ENCODE measurements at regions not wholly inside any gene's neighbourhood (a gene's known extent, or its start where the extent isn't known, plus 50 kb on each side); places are given as distances from the start of the nearest gene placed in this dataset.
"Not testable (repeated sequence)": the region's sequence is repeated elsewhere in the genome, so short reads cannot be mapped to it uniquely, and the experiment has no call there.

DNA sequence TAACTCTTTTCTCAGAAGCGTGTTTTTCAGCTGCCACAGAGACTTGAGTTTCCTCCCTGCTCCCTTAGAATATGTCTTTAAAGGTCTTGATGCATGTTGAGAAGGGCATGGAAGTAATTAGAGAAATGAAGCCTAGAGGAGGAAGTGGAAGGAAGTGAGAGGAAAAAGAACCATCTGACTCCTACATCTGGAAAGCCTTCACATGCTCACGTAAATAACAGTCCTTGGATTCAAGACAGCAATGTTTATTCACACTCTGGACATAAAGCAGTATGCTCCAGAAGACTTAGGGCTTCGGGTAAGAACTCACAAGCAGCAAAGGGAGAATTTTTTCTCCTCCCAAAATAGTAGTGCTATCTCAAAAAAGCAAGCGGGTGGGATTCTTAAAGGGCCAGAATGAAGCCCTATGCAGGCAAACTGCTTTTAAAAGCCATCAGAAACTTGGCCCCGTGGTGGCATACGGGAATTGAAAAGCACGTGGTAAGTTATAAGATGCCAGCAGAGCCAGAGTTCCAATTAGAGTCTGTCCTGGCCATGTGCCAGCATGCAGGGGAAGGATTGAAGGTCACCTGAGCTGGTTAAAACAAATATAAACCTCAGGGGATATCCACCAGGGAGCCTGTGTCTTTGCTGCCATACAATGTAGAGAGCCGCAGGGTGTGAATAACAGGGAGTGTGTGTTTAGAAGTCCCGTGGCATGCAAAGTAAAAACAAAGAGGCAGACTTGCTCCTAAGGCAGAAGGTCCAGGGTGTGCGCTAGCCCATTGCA lies 380.8 kb upstream of the NDN start:
- Histone ChIP-seq H3K79me2 (no peaks in the 10 kb centered on the region), H3K27ac (no peak overlapping the region), H3K4me2 (ENCODE audit: low read length) (no peak overlapping the region), H3K9ac (no peak overlapping the region), H3K9me3 (ENCODE audit: control insufficient read depth, low read length) (no peaks in the 10 kb centered on the region), H3K4me3 (ENCODE audit: low read depth, low read length) (no peak overlapping the region), H3K27me3 (ENCODE audit: control insufficient read depth, insufficient read depth, low read length) (no peaks in the 10 kb centered on the region), H3K4me1 (no peaks in the 10 kb centered on the region), H3K36me3 (ENCODE audit: control insufficient read depth, insufficient read depth, low read length) (no peaks in the 10 kb centered on the region), H2AFZ (no peak overlapping the region)
- no peak for TF ChIP-seq CTCF (IDR thresholded peaks at IDR 0.05)

DNA sequence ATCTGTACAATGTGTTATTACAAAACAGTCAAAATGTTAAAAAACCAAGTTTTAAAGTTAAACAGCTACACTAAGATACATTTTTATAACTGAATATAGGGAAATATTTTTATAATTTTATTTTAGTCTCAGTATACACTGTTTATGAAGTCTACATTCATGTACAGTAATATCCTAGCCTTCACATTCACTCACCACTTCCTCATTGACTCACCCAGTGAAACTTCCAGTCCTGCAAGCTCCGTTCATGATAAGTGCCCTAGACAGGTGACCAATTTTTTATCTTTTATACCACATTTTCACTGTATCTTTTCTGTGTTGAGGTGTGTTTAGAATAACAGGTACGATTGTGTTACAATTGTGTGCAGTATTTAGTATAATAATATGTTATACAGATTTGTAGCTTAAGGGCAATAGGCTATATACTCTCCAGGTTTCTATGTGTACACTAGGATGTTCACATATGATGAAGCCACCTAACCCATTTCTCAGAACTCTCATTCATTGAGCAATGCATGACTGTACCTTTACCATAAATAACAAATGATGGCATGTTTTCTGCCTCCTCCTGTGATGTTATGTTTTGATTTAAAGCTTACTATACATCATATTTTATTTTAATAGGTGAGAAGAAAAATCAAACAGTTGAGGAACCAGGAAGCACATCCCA lies 388.4 kb upstream of the NDN start:
- Histone ChIP-seq H2AFZ (no peak overlapping the region), H3K9me3 (ENCODE audit: control insufficient read depth, low read length) (no peaks in the 10 kb centered on the region), H3K9ac (no peak overlapping the region), H3K4me3 (ENCODE audit: low read depth, low read length) (no peak overlapping the region), H3K36me3 (ENCODE audit: control insufficient read depth, insufficient read depth, low read length) (no peaks in the 10 kb centered on the region), H3K4me2 (ENCODE audit: low read length) (no peak overlapping the region), H3K27ac (no peak overlapping the region), H3K79me2 (no peaks in the 10 kb centered on the region), H3K4me1 (no peaks in the 10 kb centered on the region), H3K27me3 (ENCODE audit: control insufficient read depth, insufficient read depth, low read length) (no peaks in the 10 kb centered on the region)
- TF ChIP-seq CTCF (IDR thresholded peaks at IDR 0.05): no peak

- H3K4me1 ChIP-seq: no peaks in the 10 kb centered on the region
- no peak overlapping the region for H2AFZ ChIP-seq
- no peak overlapping the region for H3K4me2 ChIP-seq (ENCODE audit: low read length)
- no peaks in the 10 kb centered on the region for H3K27me3 ChIP-seq (ENCODE audit: control insufficient read depth, insufficient read depth, low read length)
- TF ChIP-seq CTCF (IDR thresholded peaks at IDR 0.05): no peak
- H3K9me3 ChIP-seq (ENCODE audit: control insufficient read depth, low read length): no peaks in the 10 kb centered on the region
- no peak overlapping the region for H3K27ac ChIP-seq
- H3K9ac ChIP-seq: no peak overlapping the region
- H3K79me2 ChIP-seq: no peaks in the 10 kb centered on the region
- H3K4me3 ChIP-seq (ENCODE audit: low read depth, low read length): no peak overlapping the region
- no peaks in the 10 kb centered on the region for H3K36me3 ChIP-seq (ENCODE audit: control insufficient read depth, insufficient read depth, low read length)
Measured at GRCh38 chr15:24076090-24076784, 389.1 kb upstream of the NDN start.

DNA sequence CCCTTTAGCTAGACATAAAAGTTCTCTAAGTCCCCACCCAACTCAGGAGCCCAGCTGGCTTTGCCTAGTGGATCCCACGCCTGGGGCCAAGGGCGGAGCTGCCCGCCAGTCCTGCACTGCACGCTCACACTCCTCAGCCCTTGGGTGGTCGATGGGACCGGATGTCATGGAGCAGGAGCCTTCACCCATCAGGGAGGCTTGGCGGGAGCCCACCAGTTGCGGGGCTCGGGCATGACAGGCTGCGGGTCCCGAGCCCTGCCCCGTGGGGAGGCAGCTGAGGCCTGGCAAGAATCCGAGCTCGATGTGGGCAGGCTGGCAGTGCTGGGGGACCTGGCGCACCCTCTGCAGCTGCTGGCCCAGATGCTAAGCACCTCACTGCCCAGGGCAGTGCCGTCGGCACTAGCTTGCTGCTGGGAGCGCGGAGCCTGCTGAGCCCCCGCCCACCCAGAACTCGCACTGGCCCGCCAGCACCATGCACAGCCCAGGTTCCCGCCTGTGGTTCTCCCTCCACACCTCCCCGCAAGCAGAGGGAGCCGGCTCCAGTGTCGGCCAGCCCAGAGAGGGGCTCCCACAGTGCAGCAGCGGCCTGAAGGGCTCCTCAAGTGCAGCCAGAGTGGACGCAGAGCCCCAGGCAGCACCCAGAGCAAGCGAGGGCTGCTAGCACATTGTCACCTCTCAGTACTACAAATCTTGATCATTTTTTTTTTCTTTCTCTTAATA lies 391.4 kb upstream of the NDN start:
- H3K9ac ChIP-seq: no peak overlapping the region
- H3K4me1 ChIP-seq: no peaks in the 10 kb centered on the region
- no peak overlapping the region for H3K4me3 ChIP-seq (ENCODE audit: low read depth, low read length)
- no peaks in the 10 kb centered on the region for H3K79me2 ChIP-seq
- no peak overlapping the region for H2AFZ ChIP-seq
- no peaks in the 10 kb centered on the region for H3K9me3 ChIP-seq (ENCODE audit: control insufficient read depth, low read length)
- H3K27me3 ChIP-seq (ENCODE audit: control insufficient read depth, insufficient read depth, low read length): no peaks in the 10 kb centered on the region
- no peak overlapping the region for H3K27ac ChIP-seq
- H3K4me2 ChIP-seq (ENCODE audit: low read length): no peak overlapping the region
- TF ChIP-seq CTCF (IDR thresholded peaks at IDR 0.05): no peak
- no peaks in the 10 kb centered on the region for H3K36me3 ChIP-seq (ENCODE audit: control insufficient read depth, insufficient read depth, low read length)

DNA sequence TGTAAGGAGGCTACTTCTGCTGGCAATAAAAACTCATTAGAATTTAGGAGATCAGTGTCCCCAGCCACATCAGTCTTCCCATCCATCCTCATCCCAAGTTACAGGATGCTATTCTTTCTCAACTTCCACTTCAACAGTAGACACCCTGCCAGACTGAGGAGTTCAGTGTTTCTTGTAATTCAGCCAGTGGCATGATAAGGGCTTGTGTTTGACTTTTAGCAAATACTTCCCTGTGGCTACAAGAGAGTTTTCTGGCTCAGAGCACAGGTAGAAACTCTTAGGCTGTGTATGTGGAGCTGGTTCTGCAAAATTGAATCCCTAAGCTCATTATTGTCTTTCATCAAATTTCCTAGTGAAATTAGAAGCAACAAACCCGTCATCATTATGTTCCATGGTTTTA lies 401.8 kb upstream of the NDN start:
- not testable (repeated sequence) for H3K4me3 ChIP-seq (ENCODE audit: low read depth, low read length); H3K36me3 ChIP-seq (ENCODE audit: control insufficient read depth, insufficient read depth, low read length); H3K9me3 ChIP-seq (ENCODE audit: control insufficient read depth, low read length); H3K9ac ChIP-seq; H3K4me1 ChIP-seq; H3K27ac ChIP-seq; H3K79me2 ChIP-seq; H2AFZ ChIP-seq; H3K27me3 ChIP-seq (ENCODE audit: control insufficient read depth, insufficient read depth, low read length); H3K4me2 ChIP-seq (ENCODE audit: low read length)

DNA sequence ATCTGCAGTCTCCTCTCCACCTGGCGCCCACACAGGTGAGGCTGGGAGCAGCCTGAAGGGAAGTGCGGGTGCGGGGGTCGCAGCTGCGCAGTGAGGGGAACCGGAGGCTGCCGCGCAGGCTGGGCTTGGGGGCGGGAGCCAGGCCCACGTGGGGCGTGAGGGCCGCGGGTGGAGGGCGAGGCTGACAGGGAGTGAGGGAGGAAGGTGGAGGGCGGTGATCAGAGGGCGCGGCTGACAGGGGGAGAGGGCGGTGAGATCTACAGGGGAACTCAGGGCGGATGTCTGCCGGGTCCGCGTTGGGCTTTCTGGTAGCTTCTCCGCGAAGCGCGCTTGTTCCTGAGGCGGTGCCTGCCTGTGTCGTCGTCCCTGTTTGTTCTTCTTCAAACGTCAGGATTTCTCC lies 414.4 kb upstream of the NDN start:
- H3K4me3 ChIP-seq (ENCODE audit: low read depth, low read length); H3K27ac ChIP-seq; H3K79me2 ChIP-seq; H3K9ac ChIP-seq; H3K4me1 ChIP-seq; H3K27me3 ChIP-seq (ENCODE audit: control insufficient read depth, insufficient read depth, low read length); H3K4me2 ChIP-seq (ENCODE audit: low read length); H3K9me3 ChIP-seq (ENCODE audit: control insufficient read depth, low read length); H2AFZ ChIP-seq; H3K36me3 ChIP-seq (ENCODE audit: control insufficient read depth, insufficient read depth, low read length): not testable (repeated sequence)

DNA sequence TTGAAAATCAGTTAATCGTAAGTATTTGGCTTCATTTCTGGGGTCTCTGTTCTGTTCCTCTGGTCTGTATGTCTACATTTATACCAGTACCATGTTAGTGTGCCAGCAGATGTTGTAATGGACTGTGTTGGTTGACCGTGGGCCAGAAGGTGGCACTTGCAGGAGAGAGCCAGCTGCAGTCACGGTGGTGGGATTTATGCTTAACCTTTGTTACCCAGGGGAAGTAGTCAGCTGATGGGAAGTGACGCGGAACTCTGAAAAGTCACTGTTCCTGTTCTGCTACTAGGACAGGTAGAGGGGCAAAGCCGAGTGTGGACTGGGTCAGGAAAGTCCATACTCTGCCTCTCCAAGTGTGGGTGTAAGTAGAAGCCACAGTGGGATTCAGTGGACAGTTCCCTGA lies 420.4 kb upstream of the NDN start:
- not testable (repeated sequence) for H3K9ac ChIP-seq; H3K79me2 ChIP-seq; H3K4me3 ChIP-seq (ENCODE audit: low read depth, low read length)

More for the DNA sequence above, 420.4 kb upstream of the NDN start:
- H3K27me3 ChIP-seq (ENCODE audit: control insufficient read depth, insufficient read depth, low read length); H3K36me3 ChIP-seq (ENCODE audit: control insufficient read depth, insufficient read depth, low read length); H3K4me2 ChIP-seq (ENCODE audit: low read length); H3K9me3 ChIP-seq (ENCODE audit: control insufficient read depth, low read length); H3K27ac ChIP-seq; H2AFZ ChIP-seq; H3K4me1 ChIP-seq: not testable (repeated sequence)

All from parathyroid adenoma (tissue), 2 donors.